HL-60 (cell line): ENCODE measurements at regions not wholly inside any gene's neighbourhood (a gene's known extent, or its start where the extent isn't known, plus 50 kb on each side); places are given as distances from the start of the nearest gene placed in this dataset.

Experiments
- GABPA ChIP-seq: IDR thresholded peaks from 2 replicates; pipeline ENCODE4 v1.6.1; 2012; ENCODE audit warnings: low read depth
- POLR2AphosphoS5 ChIP-seq: IDR thresholded peaks from 2 replicates; pipeline ENCODE4 v1.6.1; 2012; ENCODE audit warnings: low read depth
- REST ChIP-seq: IDR thresholded peaks from 2 replicates; pipeline ENCODE4 v1.6.1; 2012; ENCODE audit warnings: low read depth; ENCODE audit not compliant: insufficient replicate concordance
- SPI1 ChIP-seq: IDR thresholded peaks from 2 replicates; pipeline ENCODE4 v1.6.1; 2012; ENCODE audit warnings: low read depth, mild to moderate bottlenecking, borderline replicate concordance
- TF ChIP-seq, protein P1 (sequence below): IDR thresholded peaks from one replicate; pipeline ENCODE4 v1.5.1; 2011; ENCODE audit warnings: low read length, control low read depth, inconsistent platforms; ENCODE audit not compliant: insufficient read depth

- TF ChIP-seq, protein P1, sequence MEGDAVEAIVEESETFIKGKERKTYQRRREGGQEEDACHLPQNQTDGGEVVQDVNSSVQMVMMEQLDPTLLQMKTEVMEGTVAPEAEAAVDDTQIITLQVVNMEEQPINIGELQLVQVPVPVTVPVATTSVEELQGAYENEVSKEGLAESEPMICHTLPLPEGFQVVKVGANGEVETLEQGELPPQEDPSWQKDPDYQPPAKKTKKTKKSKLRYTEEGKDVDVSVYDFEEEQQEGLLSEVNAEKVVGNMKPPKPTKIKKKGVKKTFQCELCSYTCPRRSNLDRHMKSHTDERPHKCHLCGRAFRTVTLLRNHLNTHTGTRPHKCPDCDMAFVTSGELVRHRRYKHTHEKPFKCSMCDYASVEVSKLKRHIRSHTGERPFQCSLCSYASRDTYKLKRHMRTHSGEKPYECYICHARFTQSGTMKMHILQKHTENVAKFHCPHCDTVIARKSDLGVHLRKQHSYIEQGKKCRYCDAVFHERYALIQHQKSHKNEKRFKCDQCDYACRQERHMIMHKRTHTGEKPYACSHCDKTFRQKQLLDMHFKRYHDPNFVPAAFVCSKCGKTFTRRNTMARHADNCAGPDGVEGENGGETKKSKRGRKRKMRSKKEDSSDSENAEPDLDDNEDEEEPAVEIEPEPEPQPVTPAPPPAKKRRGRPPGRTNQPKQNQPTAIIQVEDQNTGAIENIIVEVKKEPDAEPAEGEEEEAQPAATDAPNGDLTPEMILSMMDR = no peak
- TF ChIP-seq REST (no peak), SPI1 (no peak), POLR2AphosphoS5 (no peak), GABPA (no peak)
Measured at GRCh38 chr6:141824350-141824749, 308.4 kb upstream of the GJE1 start.
